NCI-H774 (cell line): ENCODE measurements at regions not wholly inside any gene's neighbourhood (a gene's known extent, or its start where the extent isn't known, plus 50 kb on each side); places are given as distances from the start of the nearest gene placed in this dataset.

Experiments
- DNase-seq: peaks from one replicate; lab custom pipeline; 2025; lab: John Stamatoyannopoulos, UW

GRCh38 chr9:107118863-107119624, 164.0 kb upstream of the RAD23B start:
- DNase-seq = no peak

GRCh38 chr9:107119735-107120134, 163.3 kb upstream of the RAD23B start:
- DNase-seq = no peak

GRCh38 chr9:107123389-107123788, 159.7 kb upstream of the RAD23B start:
- DNase-seq = no peak

- no peak for DNase-seq
Measured at GRCh38 chr9:107127608-107128007, 155.5 kb upstream of the RAD23B start.

GRCh38 chr9:107131108-107131799, 151.8 kb upstream of the RAD23B start:
- DNase-seq = peak; percentile 19

GRCh38 chr9:107136296-107136695, 146.8 kb upstream of the RAD23B start:
- no peak for DNase-seq

- peak; percentile 8 for DNase-seq
Measured at GRCh38 chr9:107137495-107138202, 145.4 kb upstream of the RAD23B start.

- no peak for DNase-seq
Measured at GRCh38 chr9:107138261-107138992, 144.7 kb upstream of the RAD23B start.

GRCh38 chr9:107141967-107142366, 141.1 kb upstream of the RAD23B start:
- DNase-seq = no peak

- no peak for DNase-seq
Measured at GRCh38 chr9:107142430-107142829, 140.6 kb upstream of the RAD23B start.

- no peak for DNase-seq
Measured at GRCh38 chr9:107142896-107143603, 140.0 kb upstream of the RAD23B start.

- no peak for DNase-seq
Measured at GRCh38 chr9:107144475-107144874, 138.6 kb upstream of the RAD23B start.

GRCh38 chr9:107147134-107147533, 135.9 kb upstream of the RAD23B start:
- no peak for DNase-seq

GRCh38 chr9:107148216-107148615, 134.9 kb upstream of the RAD23B start:
- DNase-seq = no peak

- DNase-seq = no peak
Measured at GRCh38 chr9:107149756-107150155, 133.3 kb upstream of the RAD23B start.

- DNase-seq = no peak
Measured at GRCh38 chr9:107153336-107153735, 129.7 kb upstream of the RAD23B start.

GRCh38 chr9:107154291-107154690, 128.8 kb upstream of the RAD23B start:
- DNase-seq = no peak

GRCh38 chr9:107154766-107155165, 128.3 kb upstream of the RAD23B start:
- no peak for DNase-seq

GRCh38 chr9:107155244-107155817, 127.7 kb upstream of the RAD23B start:
- DNase-seq = no peak

- peak; percentile 34 for DNase-seq
Measured at GRCh38 chr9:107158321-107158720, 124.8 kb upstream of the RAD23B start.

GRCh38 chr9:107161338-107161737, 121.7 kb upstream of the RAD23B start:
- peak; percentile 46 for DNase-seq
